COLO668 (cell line): ENCODE measurements at regions not wholly inside any gene's neighbourhood (a gene's known extent, or its start where the extent isn't known, plus 50 kb on each side); places are given as distances from the start of the nearest gene placed in this dataset.
"Not testable (repeated sequence)": the region's sequence is repeated elsewhere in the genome, so short reads cannot be mapped to it uniquely, and the experiment has no call there.

Experiments
- DNase-seq: peaks from one replicate; lab custom pipeline; 2025; ENCODE audit not compliant: unreplicated experiment; lab: John Stamatoyannopoulos, UW

DNA sequence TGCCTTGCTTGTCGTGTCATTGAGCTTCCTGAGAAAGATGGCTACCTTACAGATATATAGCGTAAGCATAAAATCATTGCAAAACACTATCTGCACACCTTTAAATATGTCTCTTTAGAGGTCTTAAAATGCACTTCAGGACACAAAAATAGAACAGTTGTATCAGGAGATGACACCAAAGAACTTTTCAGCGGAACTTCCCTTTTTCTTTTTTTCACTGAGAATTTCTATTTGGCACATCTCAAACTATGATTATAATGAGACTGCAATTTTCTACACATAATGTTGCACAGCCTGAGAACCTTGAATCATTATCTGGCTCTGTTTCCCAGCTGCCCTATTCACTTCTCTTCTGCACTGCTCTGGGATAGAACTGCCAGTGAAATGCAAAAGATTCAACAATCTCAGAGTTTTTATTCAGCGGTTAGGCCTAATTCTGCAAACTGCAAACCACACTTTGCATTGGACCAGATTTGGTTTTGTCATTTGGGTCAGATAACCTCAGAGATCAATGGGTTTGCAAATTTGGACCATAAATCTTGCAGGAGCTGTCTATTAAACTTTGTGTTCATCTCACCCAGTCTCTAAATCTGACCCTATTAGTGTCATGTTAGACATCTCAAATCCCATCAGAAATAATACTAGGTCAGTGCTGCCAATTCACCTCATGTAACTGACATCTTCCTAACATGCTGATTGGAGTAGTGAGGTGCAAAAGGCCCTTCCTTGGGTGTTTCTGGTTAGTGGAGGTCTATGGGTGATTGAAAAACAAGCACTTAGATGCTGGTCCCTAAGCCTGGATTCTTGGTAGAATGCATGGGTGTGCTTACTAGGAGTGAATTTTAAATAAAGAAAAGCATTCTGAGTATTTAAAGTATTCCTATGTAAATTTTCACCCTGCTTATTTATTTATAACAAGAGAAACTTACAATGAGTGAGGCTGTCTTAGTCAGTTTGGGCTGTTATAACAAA is 382.7 kb downstream of the UTRN start:
- DNase-seq: no peak

DNA sequence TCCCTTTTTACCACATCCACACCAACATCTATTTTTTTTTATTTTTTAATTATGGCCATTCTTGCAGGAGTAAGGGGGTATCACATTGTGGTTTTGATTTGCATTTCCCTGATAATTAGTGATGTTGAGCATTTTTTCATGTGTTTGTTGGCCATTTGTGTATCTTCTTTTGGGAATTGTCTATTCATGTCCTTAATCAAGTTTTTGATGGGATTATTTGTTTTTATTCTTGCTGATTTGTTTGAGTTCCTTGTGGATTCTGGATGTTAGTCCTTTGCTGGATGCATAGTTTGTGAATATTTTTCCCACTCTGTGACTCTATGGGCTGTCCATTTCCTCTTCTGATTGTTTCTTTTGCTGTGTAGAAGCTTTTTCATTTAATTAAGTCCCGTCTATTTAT is 385.1 kb downstream of the UTRN start:
- DNase-seq: not testable (repeated sequence)

DNA sequence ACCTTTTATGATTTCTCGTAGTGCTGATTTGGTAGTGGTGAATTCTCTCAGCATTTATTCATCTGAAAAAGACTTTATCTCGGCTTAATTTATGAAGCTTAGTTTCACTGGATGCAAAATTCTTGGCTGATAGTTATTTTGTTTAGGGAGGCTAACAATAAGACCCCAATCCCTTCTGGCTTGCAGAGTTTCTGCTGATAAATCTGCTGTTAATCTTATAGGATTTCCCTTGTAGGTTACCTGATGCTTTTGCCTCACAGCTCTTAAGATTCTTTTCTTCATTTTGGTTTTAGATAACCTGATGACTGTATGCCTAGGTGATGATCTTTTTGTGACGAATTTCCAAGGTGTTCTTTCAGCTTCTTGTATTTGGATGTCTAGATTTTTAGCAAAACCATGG is 388.7 kb downstream of the UTRN start:
- no peak for DNase-seq

DNA sequence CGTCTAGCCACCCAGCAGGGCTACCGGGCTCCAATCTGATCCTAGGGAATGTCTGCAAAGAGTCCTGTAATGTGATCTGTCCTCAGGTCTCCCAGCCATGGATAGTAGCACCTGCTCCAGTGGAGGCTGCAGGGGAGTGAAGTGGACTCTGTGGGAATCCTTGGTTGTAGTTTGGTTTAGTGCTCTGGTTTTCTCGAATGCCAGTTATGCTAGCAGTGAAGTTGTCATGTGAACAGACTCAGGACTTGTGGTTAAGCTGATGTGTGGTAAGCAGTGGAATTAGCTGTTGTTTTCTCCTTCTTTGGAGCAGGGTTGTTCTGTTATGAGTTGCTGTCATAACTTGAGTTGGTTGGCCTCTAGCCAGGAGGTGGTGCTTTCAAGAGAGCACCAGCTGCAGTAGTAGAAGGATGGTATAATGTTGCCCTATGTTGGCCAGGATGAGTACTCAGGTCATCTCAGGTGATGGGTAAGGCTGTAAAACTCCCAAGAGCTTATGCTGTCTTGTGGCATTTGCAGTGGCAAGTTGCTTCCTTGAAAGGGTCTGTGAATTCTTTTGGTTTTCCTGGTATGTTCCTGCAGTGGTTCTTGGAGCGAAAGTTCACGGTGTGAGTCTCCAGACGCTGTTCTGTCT is 390.2 kb downstream of the UTRN start:
- DNase-seq: peak; percentile 52

DNA sequence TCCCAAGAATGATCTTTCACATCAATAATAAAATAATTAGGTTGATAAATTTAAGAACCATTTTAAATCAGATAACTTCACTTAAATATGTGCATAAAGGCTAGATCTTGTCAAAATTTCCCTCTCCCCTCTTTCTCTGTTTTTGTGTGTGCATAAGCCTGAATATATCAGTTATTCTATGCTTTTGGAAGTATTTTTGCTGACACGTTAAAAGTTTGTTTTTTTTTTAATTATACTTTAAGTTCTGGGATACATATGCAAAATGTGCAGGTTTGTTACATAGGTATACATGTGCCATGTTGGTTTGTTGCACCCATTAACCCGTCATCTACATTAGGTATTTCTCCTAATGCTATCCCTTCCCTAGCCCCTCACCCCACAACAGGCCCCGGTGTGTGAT is 391.2 kb downstream of the UTRN start:
- not testable (repeated sequence) for DNase-seq

DNA sequence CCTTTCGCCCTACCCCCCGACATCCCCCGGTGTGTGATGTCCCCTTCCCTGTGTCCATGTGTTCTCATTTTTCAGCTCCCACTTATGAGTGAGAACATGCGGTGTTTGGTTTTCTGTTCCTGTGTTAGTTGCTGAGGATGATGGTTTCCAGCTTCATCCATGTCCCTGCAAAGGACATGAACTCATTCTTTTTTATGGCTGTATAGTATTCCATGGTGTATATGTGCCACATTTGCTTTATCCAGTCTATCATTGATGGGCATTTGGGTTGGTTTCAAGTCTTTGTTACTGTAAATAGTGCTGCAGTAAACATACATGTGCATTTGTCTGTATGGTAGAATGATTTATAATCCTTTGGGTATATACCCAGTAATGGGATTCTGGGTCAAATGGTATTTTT is 392.1 kb downstream of the UTRN start:
- DNase-seq: not testable (repeated sequence)

DNA sequence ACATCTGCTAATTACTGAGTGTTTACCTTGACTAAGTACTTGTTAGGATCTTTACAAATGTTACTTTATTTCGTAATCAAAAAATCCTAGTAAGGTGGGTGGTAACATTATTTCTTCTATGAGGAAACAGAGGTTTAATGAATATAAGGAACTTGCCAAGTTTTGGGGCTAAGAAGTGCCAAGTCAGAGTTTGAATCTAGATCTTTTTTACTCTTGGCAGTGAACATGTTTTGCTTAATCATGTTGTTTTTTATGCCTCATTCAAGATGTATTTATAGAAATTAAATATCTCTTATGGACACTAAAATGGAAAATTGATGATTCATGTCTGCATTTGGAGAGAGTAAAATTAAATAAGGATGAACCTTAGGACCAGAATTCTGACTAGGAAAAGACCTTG is 393.7 kb downstream of the UTRN start:
- DNase-seq: no peak

DNA sequence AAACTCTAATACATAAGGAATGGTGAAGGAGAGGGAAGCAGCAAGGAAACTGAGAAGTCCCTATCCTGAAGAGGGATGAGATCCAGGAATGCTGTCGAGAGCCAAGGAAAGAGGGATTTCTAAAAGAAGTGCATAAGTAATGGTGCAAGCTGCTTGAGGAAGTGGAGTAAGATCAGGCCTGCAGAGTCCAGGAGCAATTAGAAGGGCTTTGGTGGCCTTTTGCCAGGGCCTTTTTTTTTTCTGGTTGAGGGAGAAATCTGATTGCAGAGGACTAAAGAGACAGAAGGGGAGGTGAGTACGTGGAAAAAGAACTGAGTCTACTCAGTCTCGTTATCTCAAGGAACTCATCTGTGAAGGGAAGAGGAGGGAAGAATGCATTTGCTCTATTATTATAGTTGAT is 396.2 kb downstream of the UTRN start:
- DNase-seq: no peak

DNA sequence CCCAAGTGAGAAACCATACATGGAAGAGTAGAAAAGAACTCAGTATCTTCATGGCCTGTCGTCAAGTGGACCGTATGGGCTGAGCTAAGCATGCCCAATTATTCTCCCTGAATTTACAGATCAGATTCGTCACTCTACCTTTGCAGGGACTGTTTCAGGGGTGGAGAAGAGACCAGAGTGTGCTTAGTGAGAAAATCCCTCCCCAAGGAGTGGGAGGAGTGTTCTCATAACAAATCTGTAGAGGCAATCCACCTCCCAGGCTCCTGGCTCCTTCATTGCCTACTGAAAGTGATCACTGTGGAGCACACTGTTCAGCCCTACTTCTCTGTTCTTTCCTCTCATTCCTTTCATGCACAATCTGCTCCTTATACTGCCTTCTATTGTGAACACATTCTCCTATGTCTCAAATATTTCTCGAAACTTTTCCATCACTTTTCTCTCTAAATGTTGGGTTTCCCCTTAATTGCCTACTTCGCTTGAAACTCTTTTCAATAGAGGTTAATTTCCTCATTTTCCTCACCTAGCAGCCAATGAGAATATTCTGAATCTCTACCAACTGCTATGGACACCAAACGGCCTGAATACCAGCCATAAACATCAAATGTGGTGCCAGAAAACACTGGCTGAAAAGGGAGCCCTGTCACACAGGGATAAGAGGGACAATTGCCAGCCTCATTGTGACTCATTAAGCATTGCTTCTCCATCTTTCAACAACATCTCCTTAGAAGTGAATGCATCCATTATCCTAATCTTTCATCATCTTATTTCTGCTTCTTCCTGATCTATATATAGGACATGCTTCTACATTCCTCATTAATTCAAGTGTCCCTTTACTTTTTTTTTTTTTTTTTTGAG is 398.3 kb downstream of the UTRN start:
- DNase-seq: no peak

DNA sequence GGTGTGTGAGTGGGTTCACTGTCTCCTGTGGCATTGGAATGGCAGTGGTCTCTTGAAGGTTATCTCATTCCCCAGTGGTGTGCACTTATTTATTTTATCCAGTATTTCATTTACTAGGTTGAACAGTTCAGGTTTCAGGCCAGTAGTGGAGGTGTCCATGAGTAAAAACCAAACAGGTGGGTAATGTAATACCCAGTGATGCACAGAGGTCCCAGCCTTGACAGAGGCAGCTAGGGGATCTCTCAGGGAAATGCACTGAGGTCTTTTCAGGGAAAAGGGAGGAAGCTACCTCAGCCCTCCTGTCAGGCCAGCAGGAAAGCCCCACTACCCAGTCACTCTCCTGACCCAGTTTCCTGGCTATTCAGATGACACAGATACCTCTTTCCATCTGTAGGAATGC is 403.6 kb downstream of the UTRN start:
- no peak for DNase-seq

DNA sequence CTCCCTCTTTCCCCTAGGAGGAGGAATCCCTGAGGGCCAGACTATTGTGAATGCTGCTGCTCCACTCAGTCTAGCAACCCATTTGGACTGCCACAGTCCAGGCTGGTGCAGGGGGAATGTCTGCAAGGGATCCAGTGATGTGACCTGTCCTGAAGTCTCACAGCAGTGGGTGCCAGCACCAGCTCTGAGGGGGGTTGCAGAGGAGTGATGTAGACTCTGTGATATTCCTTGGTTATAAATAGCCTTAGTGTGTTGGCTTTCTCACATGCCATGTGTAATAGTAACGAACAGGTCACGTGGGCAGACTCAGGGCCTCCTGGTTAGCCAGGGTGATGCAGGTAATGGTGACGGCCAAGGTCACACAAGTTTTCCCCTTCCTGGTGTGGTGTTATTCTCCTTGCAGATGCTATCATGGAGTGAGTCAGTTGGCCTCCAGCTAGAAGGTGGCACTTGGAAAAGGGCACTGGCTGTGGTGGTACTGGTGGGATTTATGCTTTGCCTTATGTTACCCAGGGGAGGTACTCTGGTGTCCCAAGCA is 404.4 kb downstream of the UTRN start:
- DNase-seq: no peak

DNA sequence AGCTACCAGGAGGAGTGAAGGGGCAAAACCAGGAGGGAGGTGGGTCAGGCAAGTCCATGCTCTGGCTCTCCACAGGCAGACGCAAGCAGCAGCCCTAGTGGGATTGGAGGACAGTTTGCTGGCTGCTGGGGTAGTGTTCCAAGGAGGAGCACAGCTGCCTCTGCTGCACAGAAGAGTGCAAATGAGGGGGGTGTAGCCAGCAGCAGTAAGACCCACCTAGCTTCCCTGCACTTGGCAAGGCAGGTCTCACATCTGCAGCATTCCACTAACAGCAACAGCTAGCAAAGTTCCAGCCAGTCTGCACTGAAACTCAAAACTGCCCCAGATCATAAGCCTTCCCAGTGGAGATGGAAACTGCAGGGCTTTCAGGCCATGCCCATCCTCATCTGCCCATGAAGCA is 405.0 kb downstream of the UTRN start:
- DNase-seq: no peak

DNA sequence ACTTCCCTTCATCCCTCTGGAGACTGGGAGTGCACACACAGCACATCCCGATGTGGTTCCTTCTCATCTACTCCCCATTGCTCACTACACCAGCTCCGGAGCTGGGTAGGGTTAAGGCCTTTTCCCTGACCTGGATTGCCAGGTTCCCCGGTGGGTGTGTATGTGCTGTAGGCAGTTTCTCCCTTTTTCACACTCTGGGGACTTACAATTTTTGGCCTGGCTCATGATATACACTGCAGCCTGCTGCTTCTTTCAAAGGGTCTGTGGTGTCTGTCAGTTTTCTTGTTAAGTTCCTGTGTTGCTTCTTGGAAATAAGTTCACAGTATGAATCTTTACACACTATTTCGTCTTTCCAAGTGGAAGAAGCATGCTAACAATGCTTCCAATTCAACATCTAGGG is 405.5 kb downstream of the UTRN start:
- DNase-seq: no peak

DNA sequence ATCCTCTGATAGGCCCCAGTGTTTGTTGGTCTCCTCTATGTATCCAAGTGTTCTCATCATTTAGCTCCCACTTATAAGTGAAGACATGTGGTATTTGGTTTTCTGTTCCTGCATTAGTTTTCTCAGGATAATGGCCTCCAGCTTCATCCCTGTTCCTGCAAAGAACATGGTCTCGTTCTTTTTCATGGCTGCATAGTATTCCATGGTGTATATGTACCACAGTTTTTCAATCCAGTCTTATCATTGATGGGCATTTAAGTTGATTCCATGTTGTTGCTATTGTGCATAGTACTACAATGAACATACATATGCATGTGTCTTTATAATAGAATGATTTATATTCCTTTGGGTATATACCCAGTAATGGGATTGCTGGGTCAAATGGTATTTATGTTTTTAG is 406.9 kb downstream of the UTRN start:
- DNase-seq: not testable (repeated sequence)

DNA sequence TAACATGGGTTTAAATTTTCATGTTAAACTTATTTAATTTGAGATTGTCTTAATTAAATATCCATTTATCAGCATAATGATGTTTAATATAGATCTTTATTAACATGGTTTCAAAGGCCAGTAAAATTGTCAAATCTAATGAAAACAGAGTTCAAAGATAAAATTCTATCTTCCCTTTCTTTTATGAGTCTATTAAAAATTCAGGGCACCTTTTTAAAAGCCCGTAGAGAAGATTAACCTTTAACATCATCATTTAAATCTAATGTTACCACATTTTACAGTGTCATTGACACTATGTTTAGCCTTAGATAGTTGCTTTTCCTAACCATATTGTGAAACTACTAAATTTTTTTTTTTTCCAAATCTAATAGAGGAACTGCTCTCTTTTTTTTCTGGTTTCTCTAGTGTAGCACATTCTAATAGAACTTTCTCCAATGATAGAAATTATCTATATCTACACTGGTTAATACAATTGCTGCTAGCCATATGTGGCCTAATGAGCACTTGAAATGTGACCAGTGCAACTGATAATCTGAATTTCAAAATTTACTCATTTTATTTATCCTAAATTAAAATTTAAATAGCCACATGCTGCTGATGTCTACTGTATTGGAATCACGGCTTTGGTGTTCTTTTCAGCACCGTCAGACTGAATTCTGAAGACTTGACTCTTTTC is 410.9 kb downstream of the UTRN start:
- DNase-seq: no peak

DNA sequence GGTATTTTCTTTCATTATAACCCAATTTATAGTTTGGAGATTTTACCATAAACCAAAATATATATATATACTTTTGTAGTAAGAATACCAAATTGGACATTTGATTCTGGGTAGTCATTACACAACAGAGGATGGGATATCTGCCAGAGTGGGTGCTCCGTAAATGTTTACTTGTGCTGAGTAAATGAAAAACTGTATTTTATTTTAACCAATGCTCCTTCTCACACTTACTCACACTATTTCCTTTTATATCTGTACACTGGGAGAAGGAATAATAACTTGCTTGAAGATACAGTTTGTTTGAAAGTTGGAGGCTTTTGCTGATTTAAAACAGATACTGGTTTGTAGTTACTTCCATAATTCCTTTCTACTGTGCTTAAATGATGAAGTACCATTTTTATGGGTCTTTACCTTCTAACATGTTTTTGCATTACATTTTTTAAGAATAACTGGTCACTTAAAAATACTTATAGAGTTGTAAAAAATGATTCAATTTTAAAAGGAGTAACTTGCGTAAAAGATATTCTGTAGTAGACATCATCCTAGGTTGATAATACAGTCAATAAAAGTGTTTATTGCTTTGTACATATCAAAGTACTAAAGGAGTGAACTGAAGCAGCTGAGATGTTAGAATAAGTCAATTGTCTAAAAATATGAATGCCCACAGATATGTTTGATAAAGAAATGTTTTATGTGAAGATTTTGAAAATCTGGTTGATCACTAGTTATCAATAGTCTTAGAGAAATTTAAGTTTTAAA is 411.7 kb downstream of the UTRN start:
- DNase-seq: no peak

DNA sequence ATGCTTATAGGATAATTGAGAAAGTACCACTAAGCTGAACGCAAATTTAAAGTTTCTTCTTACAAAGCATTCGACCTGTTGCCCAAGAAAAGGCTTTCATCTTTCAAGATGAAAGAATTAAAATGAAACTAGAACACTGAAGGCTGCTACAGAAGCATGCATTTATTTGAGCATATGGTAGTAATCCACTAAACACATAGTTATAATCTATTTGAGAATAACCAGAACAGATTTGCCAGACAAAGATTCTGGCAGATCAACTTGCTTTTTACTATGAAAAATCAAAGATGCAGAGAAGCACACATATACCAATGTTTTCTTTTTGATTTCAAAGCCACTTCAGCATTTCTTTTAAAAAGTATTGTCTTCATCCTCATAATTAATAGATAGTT is 412.2 kb downstream of the UTRN start:
- DNase-seq: no peak

DNA sequence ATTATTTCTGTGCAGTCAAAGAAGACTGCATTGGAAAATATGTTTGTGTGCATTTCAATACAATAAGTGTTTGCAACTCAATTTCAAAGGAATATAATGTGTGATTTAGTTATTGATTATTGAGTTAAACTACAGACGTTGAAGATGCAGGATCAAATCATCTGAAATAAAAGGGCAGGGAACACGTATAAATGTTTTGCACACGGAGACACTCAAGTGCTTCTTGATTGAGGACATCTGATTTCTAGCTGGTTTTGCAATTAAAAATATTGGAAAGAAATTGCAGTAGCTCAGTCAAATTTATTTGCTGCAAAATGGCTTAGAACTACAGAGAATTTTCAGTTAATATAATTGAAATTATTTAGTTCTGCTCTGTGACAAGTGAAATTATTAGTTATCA is 412.7 kb downstream of the UTRN start:
- DNase-seq: no peak

DNA sequence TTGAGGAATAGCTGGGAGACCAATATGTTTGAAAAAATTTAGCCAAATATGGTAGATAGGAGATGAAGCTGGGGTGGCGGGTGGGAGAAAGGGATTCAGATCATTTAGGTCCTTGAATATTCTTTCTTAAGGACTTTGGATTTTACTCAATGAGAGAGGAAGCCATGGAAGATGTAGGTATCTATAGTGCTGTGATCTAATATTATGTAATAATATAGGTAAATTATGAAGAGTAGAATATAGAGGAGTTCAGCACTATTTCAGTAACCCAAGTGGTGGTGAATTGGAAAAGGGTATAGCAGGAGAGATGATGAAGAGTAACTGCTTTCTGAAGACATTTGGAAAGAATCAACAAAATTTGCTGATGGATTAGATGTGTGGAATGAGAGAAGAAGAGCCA is 417.6 kb downstream of the UTRN start:
- DNase-seq: no peak

DNA sequence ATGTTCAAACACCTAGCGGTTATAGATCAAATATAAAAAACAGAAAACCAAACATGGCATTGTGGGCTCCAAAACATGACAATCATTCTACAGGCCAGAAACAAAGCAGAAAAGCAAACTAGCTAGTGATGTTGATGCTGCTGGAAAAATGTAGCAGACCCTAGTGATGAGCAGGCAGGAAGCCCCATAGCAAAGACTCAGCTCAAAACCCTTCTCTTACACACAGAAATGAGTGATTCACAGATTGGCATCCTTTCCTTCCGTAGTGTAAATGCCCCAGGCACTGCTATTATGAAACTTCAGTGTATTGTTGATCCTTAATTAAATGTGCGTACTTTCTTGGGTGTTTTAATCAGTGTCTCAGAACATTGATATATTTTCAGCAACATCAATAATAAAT is 425.1 kb downstream of the UTRN start:
- no peak for DNase-seq
